GM21825 (cell line): ENCODE measurements at regions not wholly inside any gene's neighbourhood (a gene's known extent, or its start where the extent isn't known, plus 50 kb on each side); places are given as distances from the start of the nearest gene placed in this dataset.

Experiments used
- ATAC-seq: cut with Tn5 transposase; IDR thresholded peaks from one replicate; pipeline ENCODE4 v1.9.1; 2021; ENCODE audit warnings: mild to moderate bottlenecking, moderate library complexity; ENCODE audit not compliant: unreplicated experiment

- ATAC-seq: no peak
Measured at GRCh38 chr6:88558981-88559380, 392.8 kb upstream of the CNR1 start.

DNA sequence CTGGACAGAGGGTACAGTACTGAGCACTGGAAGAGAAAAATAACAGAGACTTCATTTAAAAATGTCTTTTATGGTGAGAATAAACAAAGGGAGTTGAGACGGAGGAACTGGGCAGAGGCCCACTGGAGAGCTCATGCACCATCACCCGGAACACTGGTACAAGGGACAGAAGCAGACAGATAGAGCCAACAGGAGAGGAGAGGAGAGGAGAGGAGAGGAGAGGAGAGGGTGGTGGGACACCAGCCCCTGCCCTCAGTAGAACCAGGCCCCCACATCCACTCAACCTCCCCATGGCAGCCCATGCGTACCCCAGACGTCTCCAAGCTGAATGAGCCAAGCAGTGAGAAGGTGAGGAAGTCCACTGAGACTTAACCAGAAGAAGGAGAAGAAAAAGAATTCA, 390.5 kb upstream of the CNR1 start:
- ATAC-seq: no peak

- ATAC-seq: no peak
Measured at GRCh38 chr6:88548891-88549505, 382.9 kb upstream of the CNR1 start.

DNA sequence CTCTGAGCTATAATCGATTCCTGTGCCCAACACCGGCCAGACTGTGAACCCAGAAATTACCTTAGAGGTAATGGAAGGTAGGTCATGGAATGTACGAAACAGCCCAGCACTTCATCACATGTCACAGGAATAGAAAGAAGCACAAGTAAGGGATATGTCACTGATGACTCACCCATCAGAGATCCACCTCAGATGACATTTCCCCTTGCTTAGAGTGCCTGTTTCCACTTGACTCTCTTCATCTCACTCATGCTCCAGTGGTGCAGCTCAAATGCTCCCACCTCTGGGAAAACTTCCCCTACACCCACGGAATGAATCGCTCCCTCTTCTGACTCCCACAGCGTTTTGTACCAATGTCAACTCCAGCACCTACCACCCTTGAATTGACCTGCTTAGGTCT, 381.6 kb upstream of the CNR1 start:
- no peak for ATAC-seq

DNA sequence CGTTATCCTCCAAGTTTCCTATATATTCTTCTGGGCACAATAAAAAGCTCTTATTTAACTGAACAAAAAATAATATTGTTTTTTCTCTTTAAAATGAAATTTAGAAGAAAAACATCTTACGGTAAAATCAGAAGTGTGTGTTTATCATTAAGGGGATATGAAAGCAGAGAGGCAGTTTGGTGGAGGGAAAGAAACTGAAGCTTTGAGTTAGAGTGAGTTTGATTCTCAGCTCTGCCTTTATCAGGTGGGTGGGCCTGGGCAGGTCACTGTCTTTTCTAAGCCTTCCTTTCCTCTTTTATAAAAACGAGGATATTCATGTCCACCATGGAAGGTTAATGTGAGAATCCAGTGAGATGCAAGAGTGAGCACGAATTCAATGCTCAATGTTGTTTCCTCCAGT, 379.8 kb upstream of the CNR1 start:
- no peak for ATAC-seq

GRCh38 chr6:88544986-88545612, 379.0 kb upstream of the CNR1 start:
- ATAC-seq: no peak

DNA sequence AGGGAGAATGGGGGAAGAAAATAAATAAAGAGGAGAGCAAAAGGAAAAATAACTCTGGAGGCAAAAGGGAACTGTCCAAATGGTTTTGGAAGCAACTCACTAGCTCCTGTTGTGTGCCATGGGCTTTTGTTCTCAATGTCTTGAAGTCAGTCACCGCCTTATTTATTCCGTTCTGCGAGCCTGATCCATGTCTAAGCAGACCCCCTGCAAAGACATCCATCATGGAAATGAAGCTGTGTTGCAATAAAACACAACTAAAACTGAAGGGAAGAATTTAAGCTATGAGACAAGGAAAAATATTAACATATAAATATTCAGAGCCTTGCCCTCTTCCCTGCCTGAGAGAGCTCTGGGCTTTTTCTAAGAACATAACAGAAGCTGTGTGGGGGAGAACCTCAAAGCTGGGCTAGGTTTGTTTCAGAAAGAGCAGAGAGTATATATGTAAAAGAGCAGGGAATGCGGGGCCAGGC, 373.2 kb upstream of the CNR1 start:
- no peak for ATAC-seq

GRCh38 chr6:88538840-88539239, 372.7 kb upstream of the CNR1 start:
- ATAC-seq: no peak

GRCh38 chr6:88538130-88538706, 372.1 kb upstream of the CNR1 start:
- no peak for ATAC-seq

DNA sequence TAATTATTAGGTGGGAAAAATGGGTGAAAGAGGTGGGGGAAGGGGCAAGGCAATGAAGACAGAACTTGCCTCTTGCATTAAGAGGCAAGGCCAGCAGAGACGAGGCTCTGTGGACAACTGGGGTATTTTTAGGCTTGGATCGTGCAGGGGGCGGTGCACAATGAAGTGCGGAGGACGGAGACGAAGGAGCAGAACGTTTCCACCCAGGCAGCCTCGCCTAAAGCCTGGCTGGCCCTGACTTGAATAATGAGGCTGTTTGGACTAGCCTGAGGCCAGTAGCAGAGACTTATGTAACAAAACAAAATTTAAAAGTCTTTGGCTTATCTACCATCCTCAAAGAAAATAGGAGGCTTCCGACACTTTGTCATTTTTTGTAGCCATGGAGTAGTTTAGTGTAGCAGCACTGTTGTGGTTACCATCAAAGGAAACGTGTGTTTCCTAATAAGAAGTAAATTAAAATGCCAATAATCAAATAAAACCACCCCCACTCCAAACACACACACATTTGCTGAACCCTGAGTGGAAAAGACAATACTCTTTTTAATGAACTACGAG, 370.0 kb upstream of the CNR1 start:
- ATAC-seq: no peak

DNA sequence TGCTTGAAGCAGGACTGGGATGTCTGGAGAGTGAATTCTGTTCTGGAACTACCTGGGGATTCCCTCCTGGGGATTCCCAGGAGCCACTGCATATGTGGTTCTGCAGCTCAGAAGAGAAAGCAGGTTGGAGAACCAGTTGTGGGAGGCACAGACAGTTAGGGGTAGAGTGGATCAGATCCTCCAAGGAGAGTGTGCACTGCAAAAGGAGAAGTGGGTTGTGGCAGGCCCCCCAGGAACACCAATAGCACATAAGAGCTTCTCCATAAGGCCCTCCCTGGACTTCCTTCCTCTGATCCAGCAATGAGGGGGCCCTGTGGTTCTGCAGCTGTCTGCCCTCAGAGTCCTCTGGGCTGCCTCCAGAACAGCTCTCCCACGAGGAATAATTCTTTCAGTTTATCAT, 369.2 kb upstream of the CNR1 start:
- ATAC-seq: no peak

- ATAC-seq: no peak
Measured at GRCh38 chr6:88532241-88532860, 366.2 kb upstream of the CNR1 start.

DNA sequence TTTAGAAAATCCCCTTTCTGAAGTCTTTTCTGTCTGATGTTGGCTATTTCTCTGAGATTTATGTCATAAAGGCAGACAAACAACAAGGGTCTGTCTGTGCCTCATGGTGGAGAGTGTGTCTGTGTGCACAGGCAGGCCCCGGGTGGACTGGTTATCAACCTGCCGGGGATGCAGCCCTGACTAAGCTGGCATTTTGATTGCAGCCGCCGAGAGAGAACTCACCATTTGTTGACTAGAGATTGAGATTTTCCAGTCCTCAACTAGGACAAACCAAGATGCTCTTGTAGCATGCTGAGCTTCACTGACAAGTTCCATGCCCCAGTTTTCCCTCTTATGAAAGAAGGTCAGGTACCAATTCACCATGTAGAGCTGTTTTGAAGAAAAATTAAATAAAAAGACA, 363.6 kb upstream of the CNR1 start:
- no peak for ATAC-seq

DNA sequence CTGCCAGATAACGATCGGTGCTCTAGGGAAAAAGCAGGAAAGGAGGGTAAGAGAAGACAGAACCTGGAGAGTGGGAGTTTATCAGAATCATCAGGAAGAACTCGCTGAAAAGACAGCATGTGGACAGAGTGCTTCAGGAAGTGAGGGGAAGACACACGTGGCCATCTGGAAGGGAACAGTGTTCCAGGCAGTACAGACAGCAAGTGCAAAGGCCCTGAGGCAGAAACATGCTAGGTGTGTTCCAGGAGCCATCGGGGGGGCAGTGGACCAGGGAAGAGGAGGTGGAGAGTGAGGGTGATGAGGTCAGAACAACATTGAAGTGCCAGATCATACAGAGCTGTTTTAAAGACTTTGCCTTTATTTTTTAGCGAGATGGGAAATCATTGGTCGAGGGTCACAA, 354.3 kb upstream of the CNR1 start:
- no peak for ATAC-seq

DNA sequence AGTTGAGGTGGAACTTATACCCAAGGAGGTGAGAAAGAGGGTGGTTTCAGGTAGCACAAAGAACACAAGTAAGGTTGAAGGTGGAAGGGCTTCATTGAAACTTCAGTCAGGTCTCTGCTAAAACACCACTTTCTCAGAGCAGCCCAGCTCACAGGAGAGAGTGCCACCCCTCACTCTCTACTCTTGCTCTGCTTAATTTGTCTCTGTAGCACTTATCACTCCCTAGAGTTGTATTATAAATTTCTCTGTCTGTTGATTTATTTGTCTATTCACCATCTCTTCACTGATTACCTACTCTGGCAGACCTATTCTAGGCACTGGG, 353.8 kb upstream of the CNR1 start:
- ATAC-seq: no peak

DNA sequence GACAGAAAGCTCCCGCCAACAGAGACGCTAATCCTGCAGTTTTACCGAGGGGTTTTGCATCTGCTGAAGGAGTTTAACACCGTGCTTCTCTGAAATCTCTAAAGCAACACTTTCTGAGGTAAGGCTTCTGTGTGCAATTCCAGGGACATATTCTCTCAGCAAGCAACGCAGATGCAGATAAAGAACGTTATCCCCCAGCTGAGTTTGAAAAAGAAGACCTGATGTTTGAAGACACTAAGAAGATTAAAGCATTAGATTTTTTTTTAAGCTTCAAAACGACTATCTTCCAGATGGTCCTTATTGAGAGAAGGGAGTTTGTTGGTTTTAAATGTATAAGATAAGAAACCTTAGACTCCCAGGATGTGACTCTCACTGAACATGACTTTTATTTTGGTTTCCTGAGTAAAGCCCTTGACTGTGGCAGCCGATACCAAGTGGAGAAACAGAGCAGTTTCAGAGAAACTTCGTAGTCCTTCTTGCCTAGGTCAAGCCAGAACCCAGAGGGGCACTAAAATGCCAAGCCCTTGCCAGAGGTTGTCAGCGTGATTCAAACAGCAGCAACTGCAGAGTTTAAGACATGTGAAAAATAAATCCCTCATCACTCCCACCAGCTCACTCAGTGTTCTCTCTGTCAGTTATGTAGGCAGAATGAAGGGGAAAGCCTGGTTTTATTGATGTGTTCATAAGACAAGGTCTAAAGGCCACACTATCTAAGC, 353.3 kb upstream of the CNR1 start:
- no peak for ATAC-seq

DNA sequence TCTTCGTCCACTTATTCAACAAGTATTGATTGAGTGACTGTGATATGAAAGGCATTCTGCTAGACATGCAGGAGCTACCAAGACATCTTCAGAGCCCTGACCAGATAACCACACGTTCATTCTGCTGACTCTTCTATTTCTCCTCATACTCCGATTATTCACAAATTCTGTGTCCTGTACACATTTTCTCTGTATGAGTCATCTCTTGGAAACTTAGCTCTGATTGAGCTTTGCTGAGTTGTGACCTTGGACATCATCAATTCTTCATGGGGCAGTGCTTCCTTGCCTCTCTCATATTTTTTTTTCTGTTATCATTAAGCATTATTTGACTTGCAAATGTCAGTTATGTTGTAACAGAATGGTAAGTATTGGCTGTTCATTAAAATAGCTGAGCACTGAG, 351.6 kb upstream of the CNR1 start:
- ATAC-seq: no peak

- ATAC-seq: no peak
Measured at GRCh38 chr6:88513920-88514319, 347.8 kb upstream of the CNR1 start.

- ATAC-seq: no peak
Measured at GRCh38 chr6:88513471-88513870, 347.3 kb upstream of the CNR1 start.

DNA sequence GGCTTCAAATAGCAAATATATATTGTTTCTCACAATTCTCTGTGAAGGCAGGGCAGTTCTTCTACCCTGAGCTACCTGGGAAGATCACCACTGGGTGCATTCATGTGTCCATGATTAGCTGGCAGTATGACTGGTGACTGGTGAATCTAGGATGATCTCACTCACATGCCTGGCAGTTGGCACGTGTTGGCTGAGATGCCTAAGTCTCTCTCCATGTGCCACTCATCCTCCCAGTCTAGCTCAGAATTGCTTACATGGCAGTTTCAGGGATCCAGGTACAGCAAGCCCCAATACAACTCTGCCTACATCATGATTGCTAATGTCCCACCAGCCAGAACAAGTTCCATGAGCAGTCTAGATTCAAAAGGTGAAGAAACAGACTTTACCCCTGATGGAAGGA, 346.8 kb upstream of the CNR1 start:
- ATAC-seq: no peak

GRCh38 chr6:88502391-88502790, 336.2 kb upstream of the CNR1 start:
- no peak for ATAC-seq
